WI38 (cell line): ENCODE measurements at regions not wholly inside any gene's neighbourhood (a gene's known extent, or its start where the extent isn't known, plus 50 kb on each side); places are given as distances from the start of the nearest gene placed in this dataset.

ENCODE experiments used
- H3K4me3 ChIP-seq: 2 replicates; pipeline ENCODE4 v1.5.1; 2011; ENCODE audit warnings: low read depth, mild to moderate bottlenecking, control low read depth, low read length
- CTCF ChIP-seq: IDR thresholded peaks from 2 replicates; pipeline ENCODE4 v1.5.1; 2012; ENCODE audit warnings: low read depth, mild to moderate bottlenecking, control low read depth, low read length

GRCh38 chr16:79971237-79971572 lies 370.7 kb upstream of the MAF start:
- TF ChIP-seq CTCF, result no peak
- no peak overlapping the region for H3K4me3 ChIP-seq

- H3K4me3 ChIP-seq, result no peak overlapping the region
- no peak for TF ChIP-seq CTCF
These were observed 370.2 kb upstream of the MAF start for GRCh38 chr16:79970551-79971236.

- H3K4me3 ChIP-seq, result no peak overlapping the region
- TF ChIP-seq CTCF, result no peak
These were observed 369.6 kb upstream of the MAF start for GRCh38 chr16:79970087-79970486.

- TF ChIP-seq CTCF, result no peak
- H3K4me3 ChIP-seq, result no peak overlapping the region
These were observed 368.9 kb upstream of the MAF start for GRCh38 chr16:79969458-79969857.

DNA sequence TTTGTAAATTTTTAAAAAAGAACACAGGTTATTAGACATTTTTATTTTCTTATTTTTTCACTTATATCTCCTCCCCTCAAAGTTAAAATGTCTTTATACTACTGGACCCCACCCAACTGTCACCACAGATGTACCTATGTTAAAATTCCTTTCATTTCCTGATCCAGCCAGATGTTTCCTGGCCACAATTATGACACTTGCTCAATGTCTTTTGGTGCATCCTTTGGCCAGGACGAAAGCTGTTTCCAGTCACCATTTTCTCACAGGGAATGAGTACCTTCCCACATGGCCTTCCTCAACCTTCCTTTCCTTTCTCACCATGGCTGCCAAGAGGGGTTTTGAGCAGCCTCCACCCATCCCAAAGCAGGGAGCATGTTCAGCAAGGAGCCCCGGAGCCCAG lies 365.7 kb upstream of the MAF start:
- no peak overlapping the region for H3K4me3 ChIP-seq
- no peak for TF ChIP-seq CTCF

DNA sequence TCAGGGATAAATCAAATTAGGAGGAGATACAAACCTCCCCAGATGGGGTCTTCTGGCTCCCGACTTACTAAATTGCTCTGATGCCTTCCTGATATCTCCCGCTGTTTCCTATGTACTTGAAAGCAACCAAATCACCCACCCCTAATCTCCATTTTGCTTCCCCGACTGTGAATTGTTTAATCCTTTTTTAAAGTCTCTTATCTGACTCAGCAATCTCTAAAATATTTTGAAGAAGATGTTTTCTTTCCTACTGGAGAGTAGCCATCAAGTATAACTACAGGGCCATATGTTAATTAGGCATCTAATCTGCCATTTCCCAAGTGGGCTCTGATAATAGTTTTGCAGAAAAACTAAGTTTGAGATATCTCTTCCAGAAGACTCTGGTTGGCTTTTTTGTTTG lies 365.2 kb upstream of the MAF start:
- H3K4me3 ChIP-seq, result no peak overlapping the region
- no peak for TF ChIP-seq CTCF

- H3K4me3 ChIP-seq, result no peak overlapping the region
- no peak for TF ChIP-seq CTCF
These were observed 363.6 kb upstream of the MAF start for GRCh38 chr16:79964104-79964503.
